ENCODE measurements at regions not wholly inside any gene's neighbourhood (a gene's known extent, or its start where the extent isn't known, plus 50 kb on each side); places are given as distances from the start of the nearest gene placed in this dataset.

- H2BK5ac ChIP-seq (ENCODE audit: insufficient read length, low read length): no peak overlapping the region
- H3K23ac ChIP-seq (ENCODE audit: insufficient read length, low read depth, low read length): no peak overlapping the region
- no peaks in the 10 kb centered on the region for H3K23me2 ChIP-seq (ENCODE audit: insufficient read length, low read depth, low read length, poor library complexity, severe bottlenecking)
- H3K9ac ChIP-seq (ENCODE audit: extremely low read depth, insufficient read length, low read length): no peak overlapping the region
- Mint-ChIP-seq H3K4me3 (no peak overlapping the region), H3K27me3 (ENCODE audit: low read depth) (no peaks in the 10 kb centered on the region), H3K4me1 (no peaks in the 10 kb centered on the region; a peak in 1 of 4 replicates), H3K9me3 (peaks cover 5 to 7% of the 10 kb centered on the region in 2 experiments; a peak in 4 of 5 replicates), H3K36me3 (ENCODE audit: insufficient read depth in 1 of 3, low read depth in 3 of 3) (0 out of 7 replicates have a peak, but pooled peaks cover 0 to 6% (median 0%) of the 10 kb centered on the region in 3 experiments), H3K27ac (no peak overlapping the region)
- H3K4ac ChIP-seq (ENCODE audit: low read depth, low read length): no peak overlapping the region
- no peaks in the 10 kb centered on the region for H3K4me1 ChIP-seq (ENCODE audit: insufficient read depth, low read length)
- no peak overlapping the region for H2AK5ac ChIP-seq (ENCODE audit: insufficient read length, low read length)
- no peak for TF ChIP-seq CTCF (conservative IDR thresholded peaks at IDR 0.05)
- no peak overlapping the region for H2BK120ac ChIP-seq (ENCODE audit: low read depth, low read length, poor library complexity, severe bottlenecking)
- no peak overlapping the region for H3K27ac ChIP-seq (ENCODE audit: insufficient read length, low read depth, low read length)
- H4K8ac ChIP-seq (replicated peaks; ENCODE audit: insufficient read length, low read depth, low read length): no peak overlapping the region
- H3K4me2 ChIP-seq (ENCODE audit: insufficient read depth, insufficient read length, low read length): no peak overlapping the region
- no peaks in the 10 kb centered on the region for H3K79me2 ChIP-seq (ENCODE audit: insufficient read depth, low read length)
- H2AFZ ChIP-seq (ENCODE audit: low read length): no peak overlapping the region
- no peak overlapping the region for H3K14ac ChIP-seq (ENCODE audit: insufficient read depth, low read length)
- no peak overlapping the region for H4K5ac ChIP-seq (ENCODE audit: insufficient read length, low read depth, low read length)
- H3T11ph ChIP-seq (ENCODE audit: low read length): no peak overlapping the region
- no peak overlapping the region for H2BK15ac ChIP-seq (ENCODE audit: low read depth, low read length)
- no peak overlapping the region for H2BK20ac ChIP-seq (ENCODE audit: low read depth, low read length, poor library complexity, severe bottlenecking)
- H4K91ac ChIP-seq (ENCODE audit: insufficient read length, low read depth, low read length): no peak overlapping the region
- no peak overlapping the region for H2BK12ac ChIP-seq (ENCODE audit: insufficient read length, low read depth, low read length)
- H4K20me1 ChIP-seq (ENCODE audit: control insufficient read depth, insufficient read depth, insufficient read length): no peaks in the 10 kb centered on the region
- no peaks in the 10 kb centered on the region for H3K9me3 ChIP-seq (ENCODE audit: control insufficient read depth, low read depth, low read length)
- WGBS (ENCODE audit: extremely low coverage, insufficient read length, low lambda C conversion rate): no CpG with 5 or more reads among the region's 4 CpGs
- no peaks in the 10 kb centered on the region for H3K79me1 ChIP-seq (ENCODE audit: insufficient read depth, low read depth, low read length, poor library complexity, severe bottlenecking)
- DNase-seq: no peak
- H3K18ac ChIP-seq (ENCODE audit: insufficient read length, low read depth, low read length): no peak overlapping the region
- H3K56ac ChIP-seq (ENCODE audit: insufficient read length, low read depth, low read length): no peak overlapping the region
- H3K27me3 ChIP-seq (ENCODE audit: insufficient read depth, low read length): no peaks in the 10 kb centered on the region
Measured at GRCh38 chr11:97279341-97279740, 889.5 kb downstream of the JRKL start.
